Vagina (tissue), 2 donors: ENCODE measurements at regions not wholly inside any gene's neighbourhood (a gene's known extent, or its start where the extent isn't known, plus 50 kb on each side); places are given as distances from the start of the nearest gene placed in this dataset.

Experiments
- DNase-seq, 2 donors: peaks; one replicate each; pipeline ENCODE4 v3.0.0-alpha.2; 2017; ENCODE audit errors: extremely low spot score in 2 of 2
- H3K27ac ChIP-seq: fragments of 200-600 bp; sonication (generic); one replicate; pipeline ENCODE4 v1.5.1; 2019
- H3K27me3 ChIP-seq: fragments of 200-600 bp; sonication (generic); one replicate; pipeline ENCODE4 v1.5.1; 2019
- H3K36me3 ChIP-seq, 2 donors: fragments of 200-600 bp; sonication (generic); one replicate each; pipeline ENCODE4 v1.5.1; 2017 to 2019
- H3K4me1 ChIP-seq: fragments of 200-600 bp; sonication (generic); one replicate; pipeline ENCODE4 v1.5.1; 2019
- H3K4me3 ChIP-seq, 2 donors: fragments of 200-600 bp; sonication (generic); 1 replicate in 1 of 2; 2 replicates in 1 of 2; pipeline ENCODE4 v1.5.1; 2016 to 2019
- H3K9me3 ChIP-seq: fragments of 200-600 bp; sonication (generic); one replicate; pipeline ENCODE4 v1.5.1; 2019
- CTCF ChIP-seq, 3 experiments: fragments of 450-650 bp in 2 of 3; fragments of 200-600 bp in 1 of 3; sonication (generic) in 1 of 3; IDR thresholded peaks; one replicate each; pipeline ENCODE4 v1.5.1; 2017 to 2019; ENCODE audit warnings: antibody characterized with exemption in 3 of 3, mild to moderate bottlenecking in 2 of 3, moderate library complexity in 2 of 3
- POLR2A ChIP-seq, 2 donors: fragments of 450-650 bp; IDR thresholded peaks; one replicate each; pipeline ENCODE4 v1.6.1; 2017; ENCODE audit warnings: antibody characterized with exemption in 2 of 2, mild to moderate bottlenecking in 2 of 2, moderate library complexity in 2 of 2
- POLR2AphosphoS5 ChIP-seq, 2 donors: sonication (generic); formaldehyde crosslinking; IDR thresholded peaks; one replicate each; pipeline ENCODE4 v1.9.0; 2017; ENCODE audit warnings: antibody characterized with exemption in 2 of 2, mild to moderate bottlenecking in 2 of 2, low read depth in 1 of 2; ENCODE audit not compliant: insufficient read depth in 1 of 2
- intact Hi-C: fragments of 100-400 bp; cut with DNase I; formaldehyde crosslinking; loops from one replicate; pipeline ENCODE4 v1.15.1; 2023

- H3K27ac ChIP-seq, result no peak overlapping the region
- H3K4me1 ChIP-seq, result no peaks in the 10 kb centered on the region
- no peak for TF ChIP-seq CTCF (IDR thresholded peaks at IDR 0.05)
- no peak for TF ChIP-seq POLR2A (IDR thresholded peaks at IDR 0.05)
- no peak for TF ChIP-seq POLR2AphosphoS5 (IDR thresholded peaks at IDR 0.05; ENCODE audit: insufficient read depth in 1 of 2, low read depth in 1 of 2)
- H3K27me3 ChIP-seq, result no peaks in the 10 kb centered on the region
- intact Hi-C loops, result no loop called here
- H3K9me3 ChIP-seq, result no peaks in the 10 kb centered on the region
- no peak overlapping the region for H3K4me3 ChIP-seq
- H3K36me3 ChIP-seq, result no peaks in the 10 kb centered on the region
- DNase-seq, result no peak
Measured at GRCh38 chr2:83915381-83915780, 543.7 kb downstream of the SUCLG1 start.

- Histone ChIP-seq H3K27me3 (no peaks in the 10 kb centered on the region), H3K9me3 (no peaks in the 10 kb centered on the region), H3K4me3 (no peak overlapping the region), H3K36me3 (no peaks in the 10 kb centered on the region), H3K27ac (no peak overlapping the region), H3K4me1 (no peaks in the 10 kb centered on the region)
- intact Hi-C loops, result no loop called here
- no peak for DNase-seq
- TF ChIP-seq POLR2AphosphoS5 (IDR thresholded peaks at IDR 0.05; ENCODE audit: insufficient read depth in 1 of 2, low read depth in 1 of 2), result no peak
- TF ChIP-seq CTCF (IDR thresholded peaks at IDR 0.05), result no peak
- no peak for TF ChIP-seq POLR2A (IDR thresholded peaks at IDR 0.05)
Measured at GRCh38 chr2:83908750-83909149, 550.3 kb downstream of the SUCLG1 start.

- Histone ChIP-seq H3K9me3 (no peaks in the 10 kb centered on the region), H3K27me3 (no peaks in the 10 kb centered on the region), H3K27ac (no peak overlapping the region), H3K36me3 (no peaks in the 10 kb centered on the region), H3K4me3 (no peak overlapping the region), H3K4me1 (no peaks in the 10 kb centered on the region)
- intact Hi-C loops, result no loop called here
- TF ChIP-seq CTCF (IDR thresholded peaks at IDR 0.05), result no peak
- no peak for TF ChIP-seq POLR2A (IDR thresholded peaks at IDR 0.05)
- no peak for TF ChIP-seq POLR2AphosphoS5 (IDR thresholded peaks at IDR 0.05; ENCODE audit: insufficient read depth in 1 of 2, low read depth in 1 of 2)
- no peak for DNase-seq
Measured at GRCh38 chr2:83901317-83901716, 557.8 kb downstream of the SUCLG1 start.

- no peaks in the 10 kb centered on the region for H3K4me1 ChIP-seq
- intact Hi-C loops, result no loop called here
- no peaks in the 10 kb centered on the region for H3K36me3 ChIP-seq
- no peaks in the 10 kb centered on the region for H3K27me3 ChIP-seq
- no peak overlapping the region for H3K27ac ChIP-seq
- H3K9me3 ChIP-seq, result no peaks in the 10 kb centered on the region
- DNase-seq, result no peak
- no peak overlapping the region for H3K4me3 ChIP-seq
- TF ChIP-seq POLR2A (IDR thresholded peaks at IDR 0.05), result no peak
- no peak for TF ChIP-seq CTCF (IDR thresholded peaks at IDR 0.05)
- TF ChIP-seq POLR2AphosphoS5 (IDR thresholded peaks at IDR 0.05; ENCODE audit: insufficient read depth in 1 of 2, low read depth in 1 of 2), result no peak
Measured at GRCh38 chr2:83900862-83901261, 558.2 kb downstream of the SUCLG1 start.

- H3K27me3 ChIP-seq, result no peaks in the 10 kb centered on the region
- no peaks in the 10 kb centered on the region for H3K36me3 ChIP-seq
- H3K4me3 ChIP-seq, result no peak overlapping the region
- TF ChIP-seq CTCF (IDR thresholded peaks at IDR 0.05) (no peak), POLR2A (IDR thresholded peaks at IDR 0.05) (no peak), POLR2AphosphoS5 (IDR thresholded peaks at IDR 0.05; ENCODE audit: insufficient read depth in 1 of 2, low read depth in 1 of 2) (no peak)
- no peaks in the 10 kb centered on the region for H3K4me1 ChIP-seq
- no peaks in the 10 kb centered on the region for H3K9me3 ChIP-seq
- intact Hi-C loops, result no loop called here
- no peak for DNase-seq
- no peak overlapping the region for H3K27ac ChIP-seq
Measured at GRCh38 chr2:83899271-83899670, 559.8 kb downstream of the SUCLG1 start.
